Cerebellar cortex (tissue), 1 donor: ENCODE measurements at regions not wholly inside any gene's neighbourhood (a gene's known extent, or its start where the extent isn't known, plus 50 kb on each side); places are given as distances from the start of the nearest gene placed in this dataset.

Experiments
- DNase-seq: peaks from one replicate; pipeline ENCODE4 v3.0.0-alpha.2; 2015; ENCODE audit warnings: low spot score

DNA sequence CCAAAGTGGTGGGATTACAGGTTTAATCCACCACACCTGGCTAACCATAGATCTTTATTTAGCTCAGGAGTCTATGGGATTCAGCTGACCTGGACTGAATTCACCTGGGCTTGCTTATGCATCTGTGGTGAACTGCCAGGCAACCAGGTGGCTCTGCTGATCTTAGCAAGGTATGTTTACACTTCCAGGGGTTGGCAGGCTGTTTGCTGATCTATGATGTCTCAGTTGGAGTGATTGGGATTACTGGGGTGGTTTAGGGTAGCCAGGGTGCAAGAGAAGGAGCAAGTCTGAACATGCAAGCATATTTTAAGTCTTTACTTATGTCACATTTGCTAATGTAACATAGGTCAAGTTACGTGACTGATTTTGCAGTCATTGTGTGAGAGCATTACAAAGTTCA is 63.6 kb upstream of the JAK2 start:
- DNase-seq, result no peak

DNA sequence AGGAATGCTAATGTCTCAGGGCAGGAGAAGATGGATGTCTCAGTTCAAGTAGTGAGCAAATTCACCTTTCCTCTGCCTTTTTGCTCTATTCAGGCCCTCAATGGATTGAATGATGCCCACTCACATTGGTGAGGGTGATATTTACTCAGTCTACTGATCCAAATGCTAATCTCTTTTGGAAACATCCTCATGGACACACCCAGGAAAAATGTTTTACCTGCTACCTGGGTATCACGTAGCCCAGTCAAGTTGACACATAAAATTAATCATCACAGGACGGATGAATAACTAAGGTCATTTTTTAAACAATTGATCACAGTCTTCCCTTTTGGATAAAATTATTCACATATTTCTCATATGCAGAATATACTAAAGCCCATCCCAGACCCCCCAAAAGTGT is 63.0 kb upstream of the JAK2 start:
- DNase-seq, result no peak

- no peak for DNase-seq
These were observed 62.3 kb upstream of the JAK2 start for GRCh38 chr9:4922730-4923129.

GRCh38 chr9:4923141-4923540 is 61.9 kb upstream of the JAK2 start:
- DNase-seq, result no peak

- DNase-seq, result peak; percentile 10
These were observed 61.2 kb upstream of the JAK2 start for GRCh38 chr9:4923580-4924544.

DNA sequence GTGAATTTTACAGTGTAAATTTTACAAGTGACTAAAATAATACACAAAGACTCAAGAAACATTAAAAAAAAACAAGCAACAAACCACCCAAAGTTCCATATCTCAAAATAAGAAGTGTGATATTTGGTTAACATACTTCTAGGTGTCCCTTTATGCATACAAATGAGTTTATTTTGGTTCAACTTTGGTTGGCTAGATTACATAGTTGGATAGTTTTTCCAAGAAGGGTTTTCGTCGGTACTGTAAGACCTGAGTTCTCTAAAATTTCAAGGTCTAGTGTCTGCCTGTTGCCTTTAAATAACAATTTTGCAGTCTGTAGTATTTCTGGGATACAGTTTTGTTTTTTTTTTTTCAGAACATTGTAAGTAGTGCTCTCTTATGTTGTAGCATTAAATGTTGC is 58.8 kb upstream of the JAK2 start:
- no peak for DNase-seq

DNA sequence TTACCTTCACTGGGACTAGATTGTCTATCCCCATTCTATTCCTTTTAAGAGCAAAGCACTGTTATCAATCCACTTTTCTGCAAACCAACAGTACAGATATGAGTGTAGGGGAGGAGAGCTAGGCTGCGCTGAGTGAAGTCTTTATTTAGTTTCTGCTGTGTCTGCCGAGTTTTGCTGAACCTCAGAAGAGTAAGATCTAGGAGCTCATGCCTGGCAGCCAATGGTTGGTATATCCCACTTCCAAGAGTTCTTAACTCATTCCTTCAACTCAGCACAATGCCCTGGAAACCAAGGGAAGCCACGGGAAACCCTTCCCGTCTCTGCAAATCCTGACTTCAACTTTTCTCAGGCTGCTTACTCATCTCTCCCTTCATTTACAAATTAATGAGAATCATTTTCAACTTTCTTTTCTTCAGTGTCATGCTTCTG is 58.0 kb upstream of the JAK2 start:
- no peak for DNase-seq

GRCh38 chr9:4927701-4928100 is 57.4 kb upstream of the JAK2 start:
- no peak for DNase-seq

DNA sequence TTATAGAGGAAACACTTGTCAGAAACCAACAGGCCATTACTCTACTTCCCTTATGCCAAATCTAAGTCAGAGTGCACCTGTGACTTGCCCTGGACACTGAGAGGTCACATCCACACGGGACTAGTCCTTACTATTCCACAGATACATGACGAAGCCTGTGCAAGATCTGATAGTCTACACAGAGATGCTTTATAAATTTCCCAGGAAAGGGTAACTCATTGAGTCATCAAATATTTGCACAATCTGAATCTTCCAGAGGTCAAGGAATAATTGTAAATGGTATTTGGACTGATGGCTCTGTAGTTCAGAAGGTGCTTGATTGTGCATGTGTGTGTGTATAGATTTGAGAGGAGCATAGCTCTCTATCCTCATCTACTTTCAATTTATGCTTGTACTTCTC is 55.2 kb upstream of the JAK2 start:
- no peak for DNase-seq

GRCh38 chr9:4932681-4933080 is 52.4 kb upstream of the JAK2 start:
- DNase-seq, result no peak

DNA sequence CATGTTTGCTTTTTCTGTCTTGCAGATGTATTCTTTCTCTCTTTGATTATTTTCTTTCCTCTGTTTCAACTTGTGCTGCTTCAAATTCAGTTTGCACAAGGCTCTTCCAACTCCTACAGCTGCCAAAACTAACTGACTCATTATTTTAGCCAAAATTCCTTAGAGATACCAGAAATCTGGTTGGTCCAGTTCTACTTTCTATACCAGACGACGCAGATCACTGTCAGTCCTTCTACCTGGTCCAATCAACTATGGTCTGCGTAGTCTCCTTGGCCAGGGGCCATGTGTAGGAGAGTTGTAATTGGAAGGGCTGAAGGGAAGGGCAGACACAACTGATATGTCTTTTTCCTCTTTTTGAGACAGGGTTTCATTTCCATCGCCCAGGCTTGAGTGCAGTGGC is 51.9 kb upstream of the JAK2 start:
- DNase-seq, result no peak

- no peak for DNase-seq
These were observed 51.2 kb upstream of the JAK2 start for GRCh38 chr9:4933861-4934260.

- DNase-seq, result no peak
These were observed 49.9 kb upstream of the JAK2 start for GRCh38 chr9:4935001-4935672.
